Breast epithelium (tissue), 3 donors: ENCODE measurements at regions not wholly inside any gene's neighbourhood (a gene's known extent, or its start where the extent isn't known, plus 50 kb on each side); places are given as distances from the start of the nearest gene placed in this dataset.

ENCODE experiments used
- CTCF ChIP-seq, 3 donors: fragments of 450-650 bp; IDR thresholded peaks; one replicate each; pipeline ENCODE4 v1.5.1; 2016 to 2017; ENCODE audit warnings: antibody characterized with exemption in 3 of 3, mild to moderate bottlenecking in 3 of 3, moderate library complexity in 3 of 3
- POLR2A ChIP-seq: fragments of 450-650 bp; IDR thresholded peaks from one replicate; pipeline ENCODE4 v1.6.1; 2016; ENCODE audit warnings: antibody characterized with exemption, mild to moderate bottlenecking, moderate library complexity

DNA sequence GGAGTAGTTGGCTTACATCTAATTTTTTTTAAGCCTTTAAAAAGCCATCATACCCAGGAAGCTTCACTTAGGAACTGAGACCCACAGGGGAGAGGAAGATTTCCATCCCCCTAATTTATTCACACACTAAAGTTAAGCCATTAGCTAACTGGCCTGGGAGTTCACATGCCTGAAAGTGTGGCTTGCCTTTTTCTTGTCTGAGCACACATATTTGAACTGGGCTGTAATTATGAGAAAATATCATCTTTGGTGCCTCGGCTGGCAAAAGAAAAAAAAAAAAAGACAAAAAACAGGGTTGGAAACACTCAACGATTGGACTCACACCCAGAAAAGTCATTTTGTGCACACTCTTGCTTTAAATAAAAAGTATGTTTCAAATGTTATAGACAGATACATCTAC lies 847.3 kb downstream of the MAT2B start:
- TF ChIP-seq POLR2A (no peak), CTCF (IDR thresholded peaks at IDR 0.05) (no peak)
